ENCODE measurements at regions not wholly inside any gene's neighbourhood (a gene's known extent, or its start where the extent isn't known, plus 50 kb on each side); places are given as distances from the start of the nearest gene placed in this dataset.

GRCh38 chr22:34702279-34702678, 363.7 kb upstream of the ISX start:
- no peak for TF ChIP-seq CTCF (IDR thresholded peaks at IDR 0.05)
- TF ChIP-seq POLR2A (IDR thresholded peaks at IDR 0.05), result no peak

Measured in heart left ventricle (tissue), 13 donors.